GM18499 (cell line): ENCODE measurements at regions not wholly inside any gene's neighbourhood (a gene's known extent, or its start where the extent isn't known, plus 50 kb on each side); places are given as distances from the start of the nearest gene placed in this dataset.
"Not testable (repeated sequence)": the region's sequence is repeated elsewhere in the genome, so short reads cannot be mapped to it uniquely, and the experiment has no call there.

Experiments
- ATAC-seq: cut with Tn5 transposase; IDR thresholded peaks from one replicate; pipeline ENCODE4 v1.9.1; 2021; ENCODE audit warnings: moderate number of reproducible peaks; ENCODE audit not compliant: insufficient read depth, unreplicated experiment

GRCh38 chr3:31198890-31199289 is 304.4 kb upstream of the GADL1 start:
- no peak for ATAC-seq

GRCh38 chr3:31203960-31204795 is 309.7 kb upstream of the GADL1 start:
- ATAC-seq = no peak

DNA sequence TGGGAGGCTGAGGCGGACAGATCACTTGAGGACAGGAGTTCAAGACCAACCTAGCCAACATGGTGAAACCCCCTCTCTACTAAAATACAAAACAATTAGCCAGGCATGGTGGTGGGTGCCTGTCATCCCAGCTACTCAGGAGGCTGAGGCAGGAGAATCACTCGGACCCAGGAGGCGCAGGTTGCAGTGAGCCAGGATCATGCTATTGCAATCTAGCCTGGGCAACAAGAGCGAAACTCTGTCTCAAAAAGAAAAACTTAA is 310.3 kb upstream of the GADL1 start:
- not testable (repeated sequence) for ATAC-seq

GRCh38 chr3:31210068-31210645 is 315.7 kb upstream of the GADL1 start:
- ATAC-seq = no peak

DNA sequence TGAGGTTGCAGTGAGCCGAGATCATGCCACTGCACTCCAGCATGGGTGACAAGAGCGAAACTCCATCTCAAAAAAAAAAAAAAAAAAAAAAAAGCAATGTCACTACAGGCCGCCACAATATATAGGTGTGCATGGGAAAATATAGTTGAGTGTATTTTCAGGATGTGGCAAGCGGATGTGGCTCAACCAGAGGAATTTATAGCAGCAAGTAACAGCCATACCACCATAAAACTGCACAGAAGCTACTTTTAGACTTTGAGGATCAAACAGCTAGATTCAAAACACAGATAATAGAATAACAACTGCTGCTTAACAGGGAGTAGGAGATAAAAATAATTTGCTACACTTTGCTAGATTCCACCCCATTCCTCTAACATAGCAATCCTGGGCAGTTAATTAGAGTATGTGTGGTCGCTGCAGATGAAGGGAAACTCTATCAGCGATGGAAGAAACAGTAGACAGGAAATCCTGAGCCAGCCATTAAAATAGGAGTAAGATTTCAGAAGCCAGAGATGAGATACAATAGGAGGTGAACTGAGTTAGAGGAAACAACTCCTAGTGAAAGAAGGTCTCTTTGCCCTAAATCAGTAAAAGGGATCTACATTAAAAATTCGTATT is 318.7 kb upstream of the STT3B start:
- ATAC-seq = peak; percentile 71

DNA sequence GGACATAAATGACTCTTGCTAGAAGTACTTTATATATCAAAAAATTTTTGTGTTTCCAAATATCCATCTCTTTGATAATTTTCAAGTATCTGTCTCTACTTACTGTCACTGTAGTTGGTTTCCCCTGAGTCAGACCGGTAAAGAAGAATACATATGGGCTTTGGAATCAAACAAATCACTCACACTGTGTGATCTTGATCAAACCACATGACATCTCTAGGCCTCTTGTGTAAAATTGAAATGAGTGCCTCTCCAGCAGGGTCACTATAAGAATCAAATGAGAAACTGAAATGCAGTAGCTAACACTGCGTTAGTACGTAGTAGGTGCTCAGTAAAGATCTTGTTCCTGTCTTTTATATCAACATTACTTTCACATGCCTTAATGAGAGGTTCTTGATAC is 314.6 kb upstream of the STT3B start:
- ATAC-seq = no peak

DNA sequence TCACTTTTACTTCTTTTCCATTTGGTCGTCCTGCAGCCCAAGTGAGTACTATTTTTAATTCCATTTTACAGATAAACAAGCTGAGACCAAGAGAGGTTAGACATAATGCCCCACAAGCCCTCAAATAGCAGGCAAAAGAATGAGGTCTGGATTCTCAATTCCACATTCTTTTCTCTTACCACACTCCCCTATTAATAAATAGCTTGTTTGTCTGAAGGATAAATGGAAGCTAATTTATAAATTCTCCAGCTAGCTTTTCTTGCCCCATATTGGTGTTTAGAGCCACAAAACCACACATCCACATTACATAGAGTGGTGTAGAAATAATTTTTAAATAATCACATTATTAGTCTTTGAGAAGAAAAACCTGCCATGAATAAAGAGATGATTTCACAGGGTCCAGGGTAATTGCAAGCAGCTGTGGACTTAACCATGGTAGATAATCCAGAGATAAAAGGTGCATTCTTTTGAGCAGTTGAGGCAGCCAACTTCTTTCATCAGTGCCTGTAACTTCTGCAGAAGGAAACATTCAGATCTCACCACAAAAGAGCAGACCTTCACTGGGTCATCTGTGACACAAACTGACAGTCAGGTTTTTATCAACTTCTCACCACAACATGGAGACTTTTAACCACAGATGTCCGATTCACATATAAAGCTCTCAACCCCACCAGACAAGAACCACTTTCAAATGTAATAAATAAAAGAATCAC is 313.4 kb upstream of the STT3B start:
- peak; percentile 81 for ATAC-seq

- no peak for ATAC-seq
Measured at GRCh38 chr3:31220431-31220830, 312.3 kb upstream of the STT3B start.

- ATAC-seq = no peak
Measured at GRCh38 chr3:31223278-31223677, 309.4 kb upstream of the STT3B start.

GRCh38 chr3:31224936-31225335 is 307.8 kb upstream of the STT3B start:
- no peak for ATAC-seq

- ATAC-seq = no peak
Measured at GRCh38 chr3:31225923-31226322, 306.8 kb upstream of the STT3B start.

DNA sequence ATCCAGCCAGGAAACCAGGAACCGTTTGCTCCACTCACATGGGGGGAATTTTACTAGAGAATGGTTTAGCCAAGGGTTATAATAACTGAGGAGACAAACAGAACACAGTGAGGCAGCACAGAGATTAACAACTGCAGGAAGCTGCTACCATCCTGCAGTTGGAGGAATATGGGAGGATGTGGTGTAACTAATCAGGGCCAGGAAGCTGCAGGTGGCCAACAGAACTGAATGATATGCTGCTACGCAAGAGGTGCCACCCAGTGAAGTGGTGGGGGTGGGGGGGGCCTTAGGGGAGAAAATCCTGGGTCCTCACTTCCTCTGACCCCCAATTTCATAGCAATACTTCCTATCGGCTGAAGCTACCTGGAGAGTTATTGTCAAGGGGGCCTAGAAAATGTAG is 306.4 kb upstream of the STT3B start:
- ATAC-seq = no peak

- ATAC-seq = no peak
Measured at GRCh38 chr3:31227131-31227562, 305.6 kb upstream of the STT3B start.

DNA sequence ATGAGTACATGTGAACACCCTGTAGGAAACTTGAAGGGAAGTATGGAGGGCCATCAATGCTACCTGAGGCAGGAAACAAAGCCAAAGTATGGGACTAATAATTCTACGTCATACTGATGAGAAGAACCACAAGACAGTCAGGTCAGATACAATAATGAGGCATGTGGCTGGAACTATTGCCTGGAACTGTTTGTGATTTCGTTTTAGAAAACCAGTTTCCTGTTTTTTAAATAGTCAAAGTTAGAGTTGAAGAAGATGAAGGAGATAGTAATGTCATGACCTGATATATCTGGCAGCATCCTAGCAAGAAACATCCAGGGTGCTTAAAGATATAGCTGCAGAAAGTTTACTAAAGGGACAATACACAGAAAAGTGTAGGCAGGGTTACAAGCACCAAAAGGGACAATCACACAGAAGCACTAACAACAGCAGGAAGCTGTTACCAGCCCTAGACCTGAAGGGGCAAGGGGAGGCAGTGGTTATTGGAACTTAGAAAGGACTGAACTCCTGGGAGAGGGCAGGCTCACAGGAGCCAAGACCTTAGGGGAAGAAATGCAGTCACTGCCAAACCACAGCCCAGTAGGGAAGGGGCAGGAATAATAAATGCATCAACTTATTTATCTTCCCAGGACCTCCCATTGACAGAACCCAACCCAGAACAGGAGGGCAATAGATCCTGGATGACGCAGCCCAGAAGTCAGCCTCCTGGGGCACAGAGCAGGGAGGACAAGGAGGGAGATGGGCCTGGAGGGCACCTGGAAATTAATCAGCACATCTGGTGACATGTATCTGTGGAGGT is 302.1 kb upstream of the STT3B start:
- no peak for ATAC-seq

- ATAC-seq = no peak
Measured at GRCh38 chr3:31232055-31233025, 300.4 kb upstream of the STT3B start.

DNA sequence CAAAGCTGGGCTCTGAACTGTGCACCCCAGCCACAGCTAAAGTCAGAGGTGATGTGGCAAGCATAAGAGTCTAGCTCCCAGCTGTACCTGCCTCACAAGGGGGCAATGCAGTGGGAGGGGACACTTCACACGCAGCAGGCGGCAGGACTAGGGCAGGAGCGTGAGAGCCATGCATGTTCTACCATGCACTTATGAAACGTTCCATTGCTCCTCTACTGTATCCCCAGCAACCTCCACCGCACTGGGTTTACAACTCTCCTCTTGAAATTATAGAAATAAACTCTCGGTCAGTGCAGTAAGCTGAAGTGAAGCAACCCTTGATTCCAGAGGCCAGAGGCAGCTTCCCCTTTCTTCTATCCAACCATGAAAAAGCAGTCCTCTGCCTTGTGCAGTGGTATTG is 298.6 kb upstream of the STT3B start:
- ATAC-seq = no peak

DNA sequence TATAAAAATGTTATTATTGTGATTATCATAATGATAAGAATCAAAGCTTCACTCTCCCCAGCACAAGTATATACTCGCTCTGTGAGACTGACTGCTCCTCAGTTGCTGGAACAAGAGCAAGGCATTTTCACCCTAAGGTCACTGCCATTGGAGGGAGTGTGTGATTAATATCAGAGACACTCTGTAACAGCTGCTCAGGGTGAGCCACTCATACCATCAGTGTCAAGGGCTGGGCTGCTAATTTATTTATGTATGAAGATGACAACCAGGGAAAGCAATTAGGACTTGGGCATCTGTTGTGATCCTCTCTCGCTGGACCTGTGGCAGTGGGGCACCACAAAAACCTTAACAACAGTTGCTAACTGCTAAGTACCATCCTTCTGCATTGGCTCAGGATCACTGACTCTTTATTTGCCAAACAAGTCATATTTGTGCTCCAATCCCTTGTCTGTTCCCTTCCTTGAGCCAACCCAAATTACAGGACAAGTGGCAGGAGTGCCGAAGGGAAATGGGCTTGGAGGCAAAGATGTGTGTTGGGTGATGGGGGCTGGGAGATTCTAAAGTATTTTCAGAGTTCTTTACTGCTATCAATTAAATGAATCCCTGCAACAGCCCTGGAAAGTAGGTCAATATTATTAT is 297.5 kb upstream of the STT3B start:
- no peak for ATAC-seq

DNA sequence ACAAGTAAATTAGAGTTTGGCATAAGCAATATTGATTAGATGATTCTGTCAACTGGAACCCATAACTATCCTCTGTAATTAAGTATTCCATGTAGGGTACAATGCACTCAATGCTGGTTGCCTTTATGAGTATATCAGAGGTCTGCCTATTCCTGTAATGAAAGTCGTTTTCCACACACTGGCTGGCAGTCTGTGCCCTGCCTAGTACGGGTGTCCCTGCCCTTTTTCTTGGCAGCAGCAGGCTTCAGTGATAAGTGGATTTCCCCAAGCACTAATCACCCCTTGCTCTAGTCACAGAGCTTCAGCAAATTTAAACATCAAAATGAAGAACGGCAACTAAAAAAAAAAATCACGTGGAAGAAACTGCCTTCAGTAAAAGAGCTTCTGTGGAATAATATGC is 294.8 kb upstream of the STT3B start:
- ATAC-seq = no peak

- ATAC-seq = no peak
Measured at GRCh38 chr3:31240013-31240412, 292.7 kb upstream of the STT3B start.
